Suppressor macrophage treated with lipopolysaccharide for 4 hours (primary cell): ENCODE measurements at regions not wholly inside any gene's neighbourhood (a gene's known extent, or its start where the extent isn't known, plus 50 kb on each side); places are given as distances from the start of the nearest gene placed in this dataset.
"Not testable (repeated sequence)": the region's sequence is repeated elsewhere in the genome, so short reads cannot be mapped to it uniquely, and the experiment has no call there.

Experiments used
- DNase-seq: peaks from one replicate; pipeline ENCODE4 v3.0.0-alpha.2; 2020

DNA sequence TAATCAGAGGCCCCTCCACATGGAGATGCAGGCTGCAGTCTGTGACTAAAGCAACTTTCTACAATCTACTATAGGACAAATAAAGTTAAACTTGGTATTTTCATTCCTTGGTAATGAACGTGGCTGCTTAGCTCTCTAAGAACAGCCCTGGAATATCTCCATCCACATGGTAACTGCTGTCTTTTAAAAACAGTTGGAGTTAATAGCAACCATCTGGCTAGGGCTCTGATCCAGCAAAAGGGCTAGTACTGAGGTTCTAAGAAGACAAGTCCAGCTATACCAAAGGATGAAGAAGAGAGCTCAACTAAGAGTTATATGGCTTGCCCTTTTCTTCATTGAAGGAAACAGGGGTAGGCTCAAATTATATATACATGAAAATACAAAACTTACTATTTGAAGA is 920.1 kb downstream of the FLRT2 start:
- no peak for DNase-seq

- peak; percentile 2 for DNase-seq
These were observed 912.2 kb downstream of the FLRT2 start for GRCh38 chr14:86442135-86442534.

GRCh38 chr14:86430853-86431252 is 900.9 kb downstream of the FLRT2 start:
- DNase-seq, result no peak

GRCh38 chr14:86423214-86423613 is 893.3 kb downstream of the FLRT2 start:
- DNase-seq, result no peak

- no peak for DNase-seq
These were observed 890.2 kb downstream of the FLRT2 start for GRCh38 chr14:86420131-86420530.

DNA sequence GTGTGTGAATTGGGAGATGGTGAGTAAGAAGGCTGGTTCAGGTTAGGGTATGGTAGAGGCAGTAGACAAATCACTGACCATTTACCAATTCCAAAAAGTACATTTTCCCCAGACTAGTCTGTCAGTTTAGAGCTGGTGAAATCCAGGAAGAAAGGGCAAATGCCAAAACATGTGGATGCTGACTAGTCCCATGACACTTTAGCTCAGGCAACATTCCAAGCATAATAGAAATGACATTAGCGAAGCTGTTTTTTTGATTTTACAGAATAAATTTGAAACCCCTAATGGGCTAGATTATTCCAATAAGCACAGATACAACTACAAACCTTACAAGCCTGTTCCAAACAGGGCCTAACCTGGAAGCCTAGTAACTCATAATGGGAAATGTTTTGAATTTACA is 884.2 kb downstream of the FLRT2 start:
- no peak for DNase-seq

- no peak for DNase-seq
These were observed 875.2 kb downstream of the FLRT2 start for GRCh38 chr14:86404989-86405649.

DNA sequence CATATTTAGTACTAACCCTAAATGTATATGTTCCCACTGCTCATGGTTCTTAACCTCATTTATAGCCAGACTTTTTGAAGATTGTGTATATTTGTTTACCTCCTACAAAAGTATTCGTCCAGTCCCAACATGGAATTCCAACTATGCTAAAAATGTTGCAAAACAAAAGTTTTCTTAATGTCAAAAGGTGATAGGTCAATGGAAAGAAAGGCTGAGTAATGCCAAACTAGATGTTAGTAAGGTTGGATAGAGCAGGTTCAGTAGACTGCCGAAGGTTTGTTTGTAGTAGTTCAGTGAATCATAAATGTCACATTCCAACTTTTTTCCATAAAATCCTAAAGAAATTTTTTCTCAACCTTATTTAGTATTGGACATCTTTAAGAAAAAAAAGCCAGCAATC is 874.5 kb downstream of the FLRT2 start:
- no peak for DNase-seq

- no peak for DNase-seq
These were observed 872.6 kb downstream of the FLRT2 start for GRCh38 chr14:86402545-86402944.

DNA sequence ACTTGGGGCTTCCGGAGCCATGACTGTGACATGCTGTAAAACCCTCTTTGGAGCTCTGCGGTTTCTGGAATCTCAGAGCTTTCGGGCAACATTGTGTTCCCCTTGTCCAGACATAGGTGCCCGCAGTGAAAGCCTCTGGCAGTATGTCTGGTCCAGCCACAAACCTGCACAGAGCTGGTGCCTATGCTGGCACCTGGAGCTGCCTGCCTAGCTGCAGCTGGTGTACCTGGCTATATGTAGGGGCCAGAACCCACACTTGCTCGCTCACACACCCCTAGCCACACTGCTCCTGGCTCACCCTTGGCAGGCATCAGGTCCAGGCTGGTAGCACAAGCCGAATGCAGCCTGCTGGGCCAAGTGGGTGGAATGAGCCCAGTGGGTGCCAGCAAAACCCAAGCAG is 861.1 kb downstream of the FLRT2 start:
- DNase-seq, result no peak

DNA sequence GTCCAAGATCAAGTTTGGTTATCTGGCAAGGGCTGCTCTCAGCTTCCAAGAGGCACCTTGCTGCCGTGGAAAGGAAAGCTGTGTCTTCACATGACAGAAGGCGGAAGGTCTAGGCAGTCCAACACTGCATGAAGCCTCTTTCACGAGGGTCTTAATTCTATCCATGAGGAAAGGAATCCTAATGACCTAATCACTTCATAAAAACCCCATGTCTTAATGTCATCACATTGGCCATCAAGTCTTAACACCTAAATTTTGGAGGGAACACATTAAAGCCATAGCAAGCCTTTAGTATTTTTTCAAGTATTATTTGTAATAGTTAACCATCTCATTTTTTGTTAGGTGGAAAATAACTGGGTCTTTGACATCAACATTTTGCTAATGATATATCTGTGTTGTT is 858.3 kb downstream of the FLRT2 start:
- no peak for DNase-seq

GRCh38 chr14:86373886-86374285 is 843.9 kb downstream of the FLRT2 start:
- DNase-seq, result no peak

DNA sequence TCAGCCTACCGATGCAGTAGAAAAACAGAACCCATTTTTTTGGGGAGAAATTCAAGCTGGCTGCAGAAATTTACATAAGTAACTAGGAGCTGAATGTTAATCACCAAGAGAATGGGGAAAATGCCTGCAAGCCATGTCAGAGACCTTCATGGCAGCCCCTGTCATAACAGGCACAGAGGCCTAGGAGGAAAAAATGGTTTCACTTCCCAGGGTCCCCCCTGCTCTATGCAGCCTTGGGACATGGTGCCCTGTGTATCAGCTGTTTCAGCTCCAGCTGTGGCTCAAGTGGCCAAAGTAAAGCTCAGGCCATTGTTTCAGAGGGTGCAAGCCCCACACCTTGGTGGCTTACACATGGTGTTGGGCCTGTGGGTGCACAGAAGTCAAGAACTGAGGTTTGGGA is 842.5 kb downstream of the FLRT2 start:
- DNase-seq, result no peak

GRCh38 chr14:86364634-86365033 is 834.7 kb downstream of the FLRT2 start:
- DNase-seq, result no peak

GRCh38 chr14:86363576-86363975 is 833.6 kb downstream of the FLRT2 start:
- no peak for DNase-seq

DNA sequence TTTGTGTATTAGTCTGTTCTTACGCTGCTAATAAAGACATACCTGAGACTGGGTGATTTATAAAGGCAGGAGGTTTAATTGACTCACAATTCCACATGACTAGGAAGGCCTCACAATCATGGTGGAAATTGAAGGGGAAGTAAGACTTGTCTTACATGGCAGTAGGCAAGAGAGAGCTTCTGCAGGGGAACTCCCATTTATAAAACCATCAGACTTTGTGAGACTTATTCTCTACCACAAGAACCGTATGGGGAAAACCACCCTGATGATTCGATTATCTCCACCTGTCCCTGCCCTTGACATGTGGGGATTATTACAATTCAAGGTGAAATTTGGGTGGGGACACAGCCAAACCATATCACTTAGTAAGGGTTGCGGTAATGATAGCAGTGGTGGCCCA is 833.1 kb downstream of the FLRT2 start:
- DNase-seq, result no peak

- DNase-seq, result no peak
These were observed 827.9 kb downstream of the FLRT2 start for GRCh38 chr14:86357876-86358275.

DNA sequence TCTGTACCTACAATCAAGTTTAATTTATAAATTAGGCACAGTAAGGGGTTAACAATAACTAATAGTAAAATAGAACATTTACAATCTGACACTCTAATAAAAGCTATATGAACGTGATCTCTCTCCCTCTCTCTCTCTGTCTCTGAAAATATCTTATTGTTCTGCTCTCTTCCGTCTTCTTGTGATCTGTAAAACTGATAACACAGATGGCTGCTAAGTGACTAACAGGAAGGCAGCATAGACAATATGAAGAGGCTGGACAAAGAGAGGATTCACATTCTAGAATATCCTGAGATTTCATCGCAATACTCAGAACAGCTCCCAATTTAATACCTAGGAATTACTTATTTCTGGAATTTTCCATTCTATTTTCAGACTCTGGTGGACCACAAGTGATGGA is 827.2 kb downstream of the FLRT2 start:
- DNase-seq, result no peak

DNA sequence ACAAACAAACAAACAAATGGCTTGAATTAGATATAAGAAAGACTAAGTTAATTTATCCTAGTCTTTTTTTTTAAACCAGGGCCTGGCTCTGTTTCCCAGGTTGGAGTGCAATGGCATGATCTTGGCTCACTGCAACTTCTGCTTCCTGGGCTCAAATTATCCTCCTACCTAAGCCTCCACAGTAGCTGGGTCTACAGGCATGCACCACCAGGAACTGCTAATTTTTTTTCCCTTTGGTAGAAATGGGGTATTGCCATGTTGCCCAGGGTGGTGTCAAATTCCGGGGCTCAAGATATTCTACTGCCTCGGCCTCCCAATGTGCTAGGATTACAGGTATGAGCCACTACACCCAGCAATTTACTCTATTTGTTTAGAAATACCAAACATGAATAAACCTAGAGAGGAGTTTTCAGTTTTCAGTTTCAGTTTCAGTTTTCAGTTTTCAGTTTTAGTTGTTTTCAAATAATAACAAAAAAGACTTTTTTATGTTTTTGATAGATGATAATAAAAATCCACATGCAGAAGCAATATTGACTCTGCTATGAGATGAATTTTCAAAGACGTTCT is 817.0 kb downstream of the FLRT2 start:
- DNase-seq, result peak; percentile 3

- peak; percentile 47 for DNase-seq
These were observed 804.4 kb downstream of the FLRT2 start for GRCh38 chr14:86334355-86334754.

- DNase-seq, result peak; percentile 61
These were observed 803.5 kb downstream of the FLRT2 start for GRCh38 chr14:86333493-86333892.

DNA sequence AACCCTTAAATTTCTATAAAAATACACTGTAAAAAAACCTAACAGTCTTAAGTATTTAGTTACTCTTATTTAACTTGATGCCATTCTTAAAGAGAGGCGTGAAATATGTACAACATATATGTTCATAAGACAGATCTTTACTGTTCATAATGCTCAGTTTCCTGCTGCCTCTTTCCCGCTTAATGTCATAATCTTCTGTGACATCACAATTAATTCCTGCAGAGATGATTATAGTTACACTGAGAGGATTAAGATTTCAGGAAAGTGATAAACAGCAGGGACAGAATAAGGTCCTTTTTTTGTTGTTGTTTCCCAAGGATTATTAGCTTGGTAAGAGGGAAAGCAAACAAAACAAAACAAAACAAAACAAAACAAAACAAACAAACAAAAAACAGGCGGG is 801.4 kb downstream of the FLRT2 start:
- DNase-seq, result no peak

- no peak for DNase-seq
These were observed 791.2 kb downstream of the FLRT2 start for GRCh38 chr14:86321151-86321550.

- not testable (repeated sequence) for DNase-seq
These were observed 782.3 kb downstream of the FLRT2 start for GRCh38 chr14:86312154-86312665.

DNA sequence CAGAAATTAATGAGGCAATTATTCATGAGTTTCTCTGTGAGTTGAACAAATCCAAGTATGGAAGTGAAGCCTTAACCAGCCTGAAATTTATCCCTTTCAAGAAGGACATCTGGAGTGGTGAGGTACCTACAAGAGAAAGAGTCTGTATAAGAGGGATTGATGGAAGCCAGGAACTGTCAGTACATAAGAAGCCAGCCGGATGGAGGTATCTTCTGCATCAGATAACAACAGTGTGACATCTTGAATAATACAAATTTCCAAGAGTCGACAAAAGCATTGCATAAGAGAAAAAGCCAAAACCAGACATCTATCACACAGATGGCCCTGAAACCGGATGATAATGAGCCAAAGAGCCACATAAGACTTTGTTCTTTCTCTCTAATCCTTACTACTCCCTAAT is 781.2 kb downstream of the FLRT2 start:
- no peak for DNase-seq
